Effector memory CD4-positive, alpha-beta T cell (primary cell): ENCODE measurements at regions not wholly inside any gene's neighbourhood (a gene's known extent, or its start where the extent isn't known, plus 50 kb on each side); places are given as distances from the start of the nearest gene placed in this dataset.
"Not testable (repeated sequence)": the region's sequence is repeated elsewhere in the genome, so short reads cannot be mapped to it uniquely, and the experiment has no call there.

ENCODE experiments used
- DNase-seq, 3 donors: peaks; one replicate each; pipeline ENCODE4 v3.0.0-alpha.2; 2020
- H3K27ac ChIP-seq: 2 replicates; pipeline ENCODE4 v1.7.0; 2013; ENCODE audit warnings: mild to moderate bottlenecking, low read length, moderate library complexity; ENCODE audit not compliant: insufficient read depth, poor library complexity, severe bottlenecking
- H3K27me3 ChIP-seq: replicated peaks from 2 replicates; pipeline ENCODE4 v1.7.0; 2013; ENCODE audit warnings: mild to moderate bottlenecking, low read length; ENCODE audit not compliant: insufficient read depth, control insufficient read depth, poor library complexity, severe bottlenecking
- H3K36me3 ChIP-seq: 2 replicates; pipeline ENCODE4 v1.7.0; 2013; ENCODE audit warnings: mild to moderate bottlenecking, low read length, moderate library complexity; ENCODE audit not compliant: control insufficient read depth, insufficient read depth
- H3K4me1 ChIP-seq: 2 replicates; pipeline ENCODE4 v1.7.0; 2013; ENCODE audit warnings: low read length, mild to moderate bottlenecking; ENCODE audit not compliant: control insufficient read depth, insufficient read depth, poor library complexity, severe bottlenecking
- H3K4me3 ChIP-seq: 2 replicates; pipeline ENCODE4 v1.7.0; 2013; ENCODE audit warnings: low read length, low read depth, mild to moderate bottlenecking; ENCODE audit not compliant: insufficient read depth, poor library complexity, severe bottlenecking
- H3K9me3 ChIP-seq: 2 replicates; pipeline ENCODE4 v1.7.0; 2013; ENCODE audit warnings: mild to moderate bottlenecking, low read length, moderate library complexity; ENCODE audit not compliant: control insufficient read depth

GRCh38 chr2:64808092-64808491 lies 154.4 kb upstream of the SERTAD2 start:
- DNase-seq, result no peak
- no peak overlapping the region for H3K4me3 ChIP-seq
- H3K36me3 ChIP-seq, result no peaks in the 10 kb centered on the region
- H3K27me3 ChIP-seq, result no peaks in the 10 kb centered on the region
- no peaks in the 10 kb centered on the region for H3K9me3 ChIP-seq
- H3K27ac ChIP-seq, result no peak overlapping the region
- H3K4me1 ChIP-seq, result no peaks in the 10 kb centered on the region

- no peak for DNase-seq
- no peaks in the 10 kb centered on the region for H3K27me3 ChIP-seq
- H3K9me3 ChIP-seq, result no peaks in the 10 kb centered on the region
- no peak overlapping the region for H3K4me3 ChIP-seq
- H3K4me1 ChIP-seq, result no peaks in the 10 kb centered on the region
- H3K36me3 ChIP-seq, result no peaks in the 10 kb centered on the region
- H3K27ac ChIP-seq, result no peak overlapping the region
Observed at GRCh38 chr2:64808754-64809153, 155.0 kb upstream of the SERTAD2 start.

- no peaks in the 10 kb centered on the region for H3K27me3 ChIP-seq
- H3K9me3 ChIP-seq, result no peaks in the 10 kb centered on the region
- no peak overlapping the region for H3K4me3 ChIP-seq
- no peak overlapping the region for H3K27ac ChIP-seq
- no peaks in the 10 kb centered on the region for H3K4me1 ChIP-seq
- H3K36me3 ChIP-seq, result no peaks in the 10 kb centered on the region
- DNase-seq, result no peak
Observed at GRCh38 chr2:64809216-64809615, 155.5 kb upstream of the SERTAD2 start.

GRCh38 chr2:64812285-64812684 lies 158.6 kb upstream of the SERTAD2 start:
- Histone ChIP-seq H3K27ac (no peak overlapping the region), H3K4me1 (no peaks in the 10 kb centered on the region), H3K9me3 (no peaks in the 10 kb centered on the region), H3K27me3 (no peaks in the 10 kb centered on the region), H3K36me3 (no peaks in the 10 kb centered on the region), H3K4me3 (no peak overlapping the region)
- no peak for DNase-seq

- Histone ChIP-seq H3K9me3 (no peaks in the 10 kb centered on the region), H3K27ac (no peak overlapping the region), H3K27me3 (no peaks in the 10 kb centered on the region), H3K4me1 (peaks cover 2% of the 10 kb centered on the region), H3K4me3 (no peak overlapping the region), H3K36me3 (no peaks in the 10 kb centered on the region)
- DNase-seq, result no peak
Observed at GRCh38 chr2:64814007-64814406, 160.3 kb upstream of the SERTAD2 start.

GRCh38 chr2:64816526-64816925 lies 162.8 kb upstream of the SERTAD2 start:
- H3K4me3 ChIP-seq, H3K36me3 ChIP-seq, H3K4me1 ChIP-seq, H3K27ac ChIP-seq, H3K27me3 ChIP-seq, DNase-seq, H3K9me3 ChIP-seq: not testable (repeated sequence)

GRCh38 chr2:64817453-64817852 lies 163.7 kb upstream of the SERTAD2 start:
- Histone ChIP-seq H3K4me3 (no peak overlapping the region), H3K27ac (no peak overlapping the region), H3K36me3 (no peaks in the 10 kb centered on the region), H3K27me3 (no peaks in the 10 kb centered on the region), H3K4me1 (peaks cover 8% of the 10 kb centered on the region), H3K9me3 (no peaks in the 10 kb centered on the region)
- no peak for DNase-seq

GRCh38 chr2:64818664-64819060 lies 164.9 kb upstream of the SERTAD2 start:
- Histone ChIP-seq H3K27me3 (no peaks in the 10 kb centered on the region), H3K27ac (no peak overlapping the region), H3K36me3 (no peaks in the 10 kb centered on the region), H3K4me1 (peaks cover 8% of the 10 kb centered on the region), H3K4me3 (no peak overlapping the region), H3K9me3 (no peaks in the 10 kb centered on the region)
- no peak for DNase-seq

- Histone ChIP-seq H3K27ac (peak overlapping the region; percentile 15), H3K36me3 (no peaks in the 10 kb centered on the region), H3K4me3 (peak overlapping the region; percentile 20), H3K9me3 (no peaks in the 10 kb centered on the region), H3K4me1 (peaks cover 8% of the 10 kb centered on the region), H3K27me3 (no peaks in the 10 kb centered on the region)
- no peak for DNase-seq
Observed at GRCh38 chr2:64819361-64819760, 165.6 kb upstream of the SERTAD2 start.

- H3K36me3 ChIP-seq, result no peaks in the 10 kb centered on the region
- peak overlapping the region; percentile 15 for H3K27ac ChIP-seq
- H3K27me3 ChIP-seq, result no peaks in the 10 kb centered on the region
- H3K4me3 ChIP-seq, result peak overlapping the region; percentile 35
- no peaks in the 10 kb centered on the region for H3K9me3 ChIP-seq
- peaks cover 8% of the 10 kb centered on the region for H3K4me1 ChIP-seq
- peak in 2 of 3 donors; percentile 2 to 12 for DNase-seq
Observed at GRCh38 chr2:64819774-64820688, 166.3 kb upstream of the SERTAD2 start.
